Vagina (tissue), 2 donors: ENCODE measurements at regions not wholly inside any gene's neighbourhood (a gene's known extent, or its start where the extent isn't known, plus 50 kb on each side); places are given as distances from the start of the nearest gene placed in this dataset.
"Not testable (repeated sequence)": the region's sequence is repeated elsewhere in the genome, so short reads cannot be mapped to it uniquely, and the experiment has no call there.

Experiments used
- DNase-seq, 2 donors: peaks; one replicate each; pipeline ENCODE4 v3.0.0-alpha.2; 2017; ENCODE audit errors: extremely low spot score in 2 of 2
- H3K27ac ChIP-seq: fragments of 200-600 bp; sonication (generic); one replicate; pipeline ENCODE4 v1.5.1; 2019
- H3K27me3 ChIP-seq: fragments of 200-600 bp; sonication (generic); one replicate; pipeline ENCODE4 v1.5.1; 2019
- H3K36me3 ChIP-seq, 2 donors: fragments of 200-600 bp; sonication (generic); one replicate each; pipeline ENCODE4 v1.5.1; 2017 to 2019
- H3K4me1 ChIP-seq: fragments of 200-600 bp; sonication (generic); one replicate; pipeline ENCODE4 v1.5.1; 2019
- H3K4me3 ChIP-seq, 2 donors: fragments of 200-600 bp; sonication (generic); 1 replicate in 1 of 2; 2 replicates in 1 of 2; pipeline ENCODE4 v1.5.1; 2016 to 2019
- H3K9me3 ChIP-seq: fragments of 200-600 bp; sonication (generic); one replicate; pipeline ENCODE4 v1.5.1; 2019
- POLR2A ChIP-seq, 2 donors: fragments of 450-650 bp; IDR thresholded peaks; one replicate each; pipeline ENCODE4 v1.6.1; 2017; ENCODE audit warnings: antibody characterized with exemption in 2 of 2, mild to moderate bottlenecking in 2 of 2, moderate library complexity in 2 of 2
- POLR2AphosphoS5 ChIP-seq, 2 donors: sonication (generic); formaldehyde crosslinking; IDR thresholded peaks; one replicate each; pipeline ENCODE4 v1.9.0; 2017; ENCODE audit warnings: antibody characterized with exemption in 2 of 2, mild to moderate bottlenecking in 2 of 2, low read depth in 1 of 2; ENCODE audit not compliant: insufficient read depth in 1 of 2
- intact Hi-C: fragments of 100-400 bp; cut with DNase I; formaldehyde crosslinking; loops from one replicate; pipeline ENCODE4 v1.15.1; 2023
- TF ChIP-seq, protein P1 (sequence below), 3 experiments: fragments of 450-650 bp in 2 of 3; fragments of 200-600 bp in 1 of 3; sonication (generic) in 1 of 3; IDR thresholded peaks; one replicate each; pipeline ENCODE4 v1.5.1; 2017 to 2019; ENCODE audit warnings: antibody characterized with exemption in 3 of 3, mild to moderate bottlenecking in 2 of 3, moderate library complexity in 2 of 3

DNA sequence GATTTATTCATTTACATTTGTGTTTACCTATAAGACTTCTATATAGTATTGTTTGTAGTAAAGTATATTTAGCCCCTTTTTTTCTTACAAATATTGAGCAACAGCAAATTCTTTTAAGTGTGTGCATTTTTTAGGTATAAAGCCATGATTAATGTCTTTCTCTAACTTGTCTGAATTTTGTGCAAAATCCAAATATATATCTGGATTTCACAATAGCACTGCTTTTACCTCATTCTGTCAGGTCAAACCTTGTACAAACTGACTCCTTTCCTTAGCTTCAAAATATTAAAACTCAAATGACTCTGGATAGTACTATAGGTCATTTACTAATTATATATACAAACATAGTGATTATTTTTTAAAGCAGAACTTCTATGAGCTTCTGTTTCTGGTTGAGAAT lies 563.0 kb upstream of the SPRY2 start:
- no peak overlapping the region for H3K27ac ChIP-seq
- no peaks in the 10 kb centered on the region for H3K36me3 ChIP-seq
- TF ChIP-seq POLR2AphosphoS5 (IDR thresholded peaks at IDR 0.05; ENCODE audit: insufficient read depth in 1 of 2, low read depth in 1 of 2) (no peak), POLR2A (IDR thresholded peaks at IDR 0.05) (no peak)
- TF ChIP-seq, protein P1, sequence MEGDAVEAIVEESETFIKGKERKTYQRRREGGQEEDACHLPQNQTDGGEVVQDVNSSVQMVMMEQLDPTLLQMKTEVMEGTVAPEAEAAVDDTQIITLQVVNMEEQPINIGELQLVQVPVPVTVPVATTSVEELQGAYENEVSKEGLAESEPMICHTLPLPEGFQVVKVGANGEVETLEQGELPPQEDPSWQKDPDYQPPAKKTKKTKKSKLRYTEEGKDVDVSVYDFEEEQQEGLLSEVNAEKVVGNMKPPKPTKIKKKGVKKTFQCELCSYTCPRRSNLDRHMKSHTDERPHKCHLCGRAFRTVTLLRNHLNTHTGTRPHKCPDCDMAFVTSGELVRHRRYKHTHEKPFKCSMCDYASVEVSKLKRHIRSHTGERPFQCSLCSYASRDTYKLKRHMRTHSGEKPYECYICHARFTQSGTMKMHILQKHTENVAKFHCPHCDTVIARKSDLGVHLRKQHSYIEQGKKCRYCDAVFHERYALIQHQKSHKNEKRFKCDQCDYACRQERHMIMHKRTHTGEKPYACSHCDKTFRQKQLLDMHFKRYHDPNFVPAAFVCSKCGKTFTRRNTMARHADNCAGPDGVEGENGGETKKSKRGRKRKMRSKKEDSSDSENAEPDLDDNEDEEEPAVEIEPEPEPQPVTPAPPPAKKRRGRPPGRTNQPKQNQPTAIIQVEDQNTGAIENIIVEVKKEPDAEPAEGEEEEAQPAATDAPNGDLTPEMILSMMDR (IDR thresholded peaks at IDR 0.05) = no peak
- intact Hi-C loops = no loop called here
- no peaks in the 10 kb centered on the region for H3K27me3 ChIP-seq
- DNase-seq = no peak
- H3K4me1 ChIP-seq = peaks cover 7% of the 10 kb centered on the region
- H3K4me3 ChIP-seq = no peak overlapping the region
- no peaks in the 10 kb centered on the region for H3K9me3 ChIP-seq

DNA sequence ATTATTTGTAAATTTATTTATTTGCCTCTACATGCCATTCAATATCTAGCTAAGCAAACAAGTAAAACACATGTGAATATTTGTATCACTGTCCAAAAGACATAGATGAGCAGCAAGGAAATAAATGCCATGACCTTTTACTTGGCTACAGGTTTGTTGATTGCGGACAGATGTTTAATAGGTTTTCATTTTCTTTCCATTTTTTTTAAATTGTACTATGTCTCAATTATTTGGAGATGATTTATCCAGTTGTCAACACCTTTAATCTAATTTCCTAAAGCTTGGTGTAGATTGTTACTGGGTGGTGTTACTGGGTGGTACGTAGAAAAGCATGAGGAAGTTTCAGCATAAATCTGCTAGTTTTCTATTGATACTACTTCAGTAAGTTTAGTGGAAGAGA lies 560.6 kb upstream of the SPRY2 start:
- no peak overlapping the region for H3K27ac ChIP-seq
- H3K4me1 ChIP-seq = peaks cover 7% of the 10 kb centered on the region
- intact Hi-C loops = no loop called here
- TF ChIP-seq POLR2A (IDR thresholded peaks at IDR 0.05) (no peak), POLR2AphosphoS5 (IDR thresholded peaks at IDR 0.05; ENCODE audit: insufficient read depth in 1 of 2, low read depth in 1 of 2) (no peak)
- TF ChIP-seq, protein P1 (IDR thresholded peaks at IDR 0.05) = no peak
- DNase-seq = no peak
- H3K4me3 ChIP-seq = no peak overlapping the region
- H3K9me3 ChIP-seq = no peaks in the 10 kb centered on the region
- no peaks in the 10 kb centered on the region for H3K27me3 ChIP-seq
- no peaks in the 10 kb centered on the region for H3K36me3 ChIP-seq

DNA sequence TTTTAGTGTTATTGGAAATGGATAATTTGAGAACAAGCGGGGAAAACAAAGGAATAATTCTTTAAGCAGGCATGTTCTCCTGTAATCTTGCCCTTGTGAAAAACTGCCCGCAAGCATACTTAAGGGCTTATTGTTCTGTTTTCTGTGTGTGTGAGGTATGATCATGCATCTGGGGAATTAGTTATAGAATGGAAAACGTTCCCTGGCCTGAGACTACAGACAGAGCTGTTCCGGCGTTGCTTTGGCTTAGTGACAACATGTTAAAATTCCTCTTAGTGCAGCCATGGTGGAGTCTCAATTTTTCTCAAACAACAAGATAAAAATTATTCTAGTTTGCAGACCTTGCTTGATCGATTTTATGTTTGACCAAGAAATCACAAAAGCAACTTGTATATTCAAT lies 560.2 kb upstream of the SPRY2 start:
- TF ChIP-seq POLR2AphosphoS5 (IDR thresholded peaks at IDR 0.05; ENCODE audit: insufficient read depth in 1 of 2, low read depth in 1 of 2) = no peak
- TF ChIP-seq, protein P1 (IDR thresholded peaks at IDR 0.05) = no peak
- TF ChIP-seq POLR2A (IDR thresholded peaks at IDR 0.05) = no peak
- Histone ChIP-seq H3K4me3 (no peak overlapping the region), H3K27ac (no peak overlapping the region), H3K9me3 (no peaks in the 10 kb centered on the region), H3K36me3 (no peaks in the 10 kb centered on the region), H3K27me3 (no peaks in the 10 kb centered on the region), H3K4me1 (peaks cover 7% of the 10 kb centered on the region)
- intact Hi-C loops = no loop called here
- DNase-seq = no peak

DNA sequence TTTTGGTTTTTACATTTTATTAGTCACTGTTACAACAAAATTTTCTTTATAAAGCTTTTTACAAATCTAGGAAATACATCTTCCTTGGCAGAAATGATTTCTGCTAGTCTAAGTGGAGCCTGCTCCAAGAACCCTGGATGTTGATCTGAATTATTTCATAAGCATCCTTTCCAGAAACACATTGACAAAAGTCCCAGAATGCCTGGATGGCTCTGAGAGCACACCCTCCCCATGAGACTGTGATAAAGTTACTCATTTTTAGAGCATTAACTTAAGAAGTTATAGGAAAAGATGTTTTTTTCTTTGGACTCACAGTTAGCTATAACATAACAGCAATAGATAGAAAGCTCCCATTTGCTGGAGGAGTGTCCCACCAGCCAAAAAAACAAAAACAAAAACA lies 559.6 kb upstream of the SPRY2 start:
- H3K27ac ChIP-seq = no peak overlapping the region
- H3K9me3 ChIP-seq = no peaks in the 10 kb centered on the region
- no peak overlapping the region for H3K4me3 ChIP-seq
- H3K36me3 ChIP-seq = no peaks in the 10 kb centered on the region
- TF ChIP-seq, protein P1 (IDR thresholded peaks at IDR 0.05) = no peak
- TF ChIP-seq POLR2A (IDR thresholded peaks at IDR 0.05) = no peak
- no peak for TF ChIP-seq POLR2AphosphoS5 (IDR thresholded peaks at IDR 0.05; ENCODE audit: insufficient read depth in 1 of 2, low read depth in 1 of 2)
- H3K27me3 ChIP-seq = no peaks in the 10 kb centered on the region
- intact Hi-C loops = no loop called here
- peaks cover 7% of the 10 kb centered on the region for H3K4me1 ChIP-seq
- no peak for DNase-seq

DNA sequence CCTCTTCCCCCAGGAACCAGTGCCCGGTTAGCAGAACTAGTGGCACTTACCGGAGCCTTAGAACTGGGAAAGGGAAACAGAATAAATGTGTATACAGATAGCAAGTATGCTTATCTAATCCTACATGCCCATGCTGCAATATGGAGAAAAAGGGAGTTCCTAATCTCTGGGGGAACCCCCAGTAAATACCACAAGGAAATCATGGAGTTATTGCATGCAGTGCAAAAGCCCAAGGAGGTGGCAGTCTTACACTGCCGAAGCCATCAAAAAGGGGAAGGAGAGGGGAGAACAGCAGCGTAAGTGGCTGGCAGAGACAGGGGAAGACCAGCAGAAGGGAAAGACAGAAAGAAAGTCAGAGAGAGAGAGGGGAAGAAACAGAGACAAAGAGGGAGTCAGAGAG lies 556.7 kb upstream of the SPRY2 start:
- H3K9me3 ChIP-seq, DNase-seq, H3K36me3 ChIP-seq, H3K27ac ChIP-seq, H3K27me3 ChIP-seq, H3K4me3 ChIP-seq, intact Hi-C loops, H3K4me1 ChIP-seq: not testable (repeated sequence)

DNA sequence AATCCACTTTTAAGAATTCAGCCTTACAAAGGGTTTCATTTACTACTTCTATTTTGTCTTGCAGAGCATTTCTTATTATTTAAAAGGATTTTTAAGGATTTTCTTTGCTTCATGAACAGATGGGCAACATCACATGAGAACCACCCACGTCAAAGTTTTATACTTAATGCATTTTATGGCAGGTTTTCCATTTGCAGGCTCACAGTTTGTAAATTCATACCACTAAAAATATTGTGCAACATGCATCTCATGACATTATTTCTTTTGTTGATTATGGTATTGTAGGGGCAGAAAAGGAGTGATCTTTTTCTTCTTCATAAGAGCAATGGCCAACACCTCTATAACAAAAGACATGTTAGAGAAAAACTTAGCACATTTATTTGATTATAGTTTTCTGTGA lies 554.0 kb upstream of the SPRY2 start:
- Histone ChIP-seq H3K27me3 (no peaks in the 10 kb centered on the region), H3K9me3 (no peaks in the 10 kb centered on the region), H3K36me3 (no peaks in the 10 kb centered on the region), H3K4me1 (no peaks in the 10 kb centered on the region), H3K4me3 (no peak overlapping the region), H3K27ac (peak overlapping the region; percentile 62)
- TF ChIP-seq, protein P1 (IDR thresholded peaks at IDR 0.05) = no peak
- TF ChIP-seq POLR2AphosphoS5 (IDR thresholded peaks at IDR 0.05; ENCODE audit: insufficient read depth in 1 of 2, low read depth in 1 of 2) = no peak
- no peak for TF ChIP-seq POLR2A (IDR thresholded peaks at IDR 0.05)
- intact Hi-C loops = no loop called here
- no peak for DNase-seq
